ENCODE measurements at regions not wholly inside any gene's neighbourhood (a gene's known extent, or its start where the extent isn't known, plus 50 kb on each side); places are given as distances from the start of the nearest gene placed in this dataset.

DNA sequence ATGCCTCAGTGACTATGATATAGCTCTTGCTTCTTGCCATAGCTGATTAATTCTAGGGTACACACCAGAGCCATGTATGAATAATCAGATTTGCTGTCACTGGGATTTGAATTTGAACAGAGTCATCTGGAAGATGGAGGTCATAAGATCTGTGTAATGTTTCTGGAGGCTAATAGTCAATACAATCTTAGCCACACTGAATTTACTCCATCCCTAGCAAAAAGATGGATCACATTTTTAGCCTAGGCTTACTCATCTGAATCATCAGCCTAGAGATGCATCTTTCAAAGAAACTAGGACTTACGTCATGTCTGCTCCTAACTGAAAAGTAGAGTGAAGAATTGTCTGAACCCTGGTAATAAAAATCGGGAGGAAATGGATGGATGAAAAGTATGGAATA lies 142.3 kb upstream of the ZNF804B start:
- Mint-ChIP-seq H3K36me3 (ENCODE audit: low read depth) (no peaks in the 10 kb centered on the region; the same call in 1 of the 2 replicates), H3K4me1 (ENCODE audit: low read depth) (no peaks in the 10 kb centered on the region), H3K27me3 (ENCODE audit: insufficient read depth) (no peaks in the 10 kb centered on the region), H3K9me3 (peaks cover 16% of the 10 kb centered on the region), H3K27ac (no peak overlapping the region), H3K4me3 (no peak overlapping the region)
- TF ChIP-seq, protein P1, sequence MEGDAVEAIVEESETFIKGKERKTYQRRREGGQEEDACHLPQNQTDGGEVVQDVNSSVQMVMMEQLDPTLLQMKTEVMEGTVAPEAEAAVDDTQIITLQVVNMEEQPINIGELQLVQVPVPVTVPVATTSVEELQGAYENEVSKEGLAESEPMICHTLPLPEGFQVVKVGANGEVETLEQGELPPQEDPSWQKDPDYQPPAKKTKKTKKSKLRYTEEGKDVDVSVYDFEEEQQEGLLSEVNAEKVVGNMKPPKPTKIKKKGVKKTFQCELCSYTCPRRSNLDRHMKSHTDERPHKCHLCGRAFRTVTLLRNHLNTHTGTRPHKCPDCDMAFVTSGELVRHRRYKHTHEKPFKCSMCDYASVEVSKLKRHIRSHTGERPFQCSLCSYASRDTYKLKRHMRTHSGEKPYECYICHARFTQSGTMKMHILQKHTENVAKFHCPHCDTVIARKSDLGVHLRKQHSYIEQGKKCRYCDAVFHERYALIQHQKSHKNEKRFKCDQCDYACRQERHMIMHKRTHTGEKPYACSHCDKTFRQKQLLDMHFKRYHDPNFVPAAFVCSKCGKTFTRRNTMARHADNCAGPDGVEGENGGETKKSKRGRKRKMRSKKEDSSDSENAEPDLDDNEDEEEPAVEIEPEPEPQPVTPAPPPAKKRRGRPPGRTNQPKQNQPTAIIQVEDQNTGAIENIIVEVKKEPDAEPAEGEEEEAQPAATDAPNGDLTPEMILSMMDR (IDR thresholded peaks at IDR 0.05) = no peak
- no peak for DNase-seq

DNA sequence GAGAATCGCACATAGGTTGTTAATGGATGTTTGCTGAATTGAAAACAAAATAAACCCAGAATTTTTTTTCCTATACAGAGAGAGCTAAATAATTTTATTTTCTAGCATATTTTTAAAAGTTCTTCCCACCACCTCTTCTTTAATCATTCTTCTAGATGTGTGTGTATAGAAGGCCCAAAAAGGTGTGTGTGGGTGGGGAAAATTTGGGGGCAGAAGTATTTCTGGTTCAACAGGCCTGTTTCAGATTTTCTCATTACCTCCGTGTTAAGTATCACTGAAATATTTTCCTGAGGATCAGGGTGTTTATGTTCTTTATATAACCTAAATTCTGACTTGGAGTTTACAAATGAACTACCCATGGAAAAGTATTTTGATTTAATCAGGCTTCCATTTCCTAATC lies 144.2 kb upstream of the ZNF804B start:
- H3K9me3 Mint-ChIP-seq = peaks cover 25% of the 10 kb centered on the region
- no peaks in the 10 kb centered on the region for H3K4me1 Mint-ChIP-seq (ENCODE audit: low read depth)
- H3K27me3 Mint-ChIP-seq (ENCODE audit: insufficient read depth) = no peaks in the 10 kb centered on the region
- no peaks in the 10 kb centered on the region; the same call in 1 of the 2 replicates for H3K36me3 Mint-ChIP-seq (ENCODE audit: low read depth)
- DNase-seq = no peak
- H3K27ac Mint-ChIP-seq = no peak overlapping the region
- H3K4me3 Mint-ChIP-seq = no peak overlapping the region
- TF ChIP-seq, protein P1 (IDR thresholded peaks at IDR 0.05) = no peak

DNA sequence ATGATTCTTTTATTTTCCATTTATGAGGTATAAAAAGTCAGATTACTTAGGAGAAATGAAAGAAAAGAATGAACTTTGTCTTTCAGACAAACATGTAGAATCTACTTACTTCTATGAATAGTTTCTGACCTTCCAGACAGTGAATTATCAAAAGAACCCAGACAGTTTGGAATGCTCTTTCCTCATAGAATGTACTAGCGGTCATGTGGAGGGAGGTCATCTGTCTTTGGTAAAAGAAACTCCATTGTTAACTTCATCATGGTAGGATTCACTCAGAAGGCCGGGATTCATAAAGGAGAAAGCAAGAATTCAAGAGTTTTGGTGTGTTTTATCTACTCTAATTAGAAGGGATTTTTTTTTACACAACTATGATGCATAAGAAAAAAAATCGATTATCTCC lies 144.8 kb upstream of the ZNF804B start:
- no peaks in the 10 kb centered on the region; the same call in 1 of the 2 replicates for H3K36me3 Mint-ChIP-seq (ENCODE audit: low read depth)
- no peak overlapping the region for H3K27ac Mint-ChIP-seq
- no peak for DNase-seq
- no peaks in the 10 kb centered on the region for H3K27me3 Mint-ChIP-seq (ENCODE audit: insufficient read depth)
- H3K9me3 Mint-ChIP-seq = peaks cover 25% of the 10 kb centered on the region
- TF ChIP-seq, protein P1 (IDR thresholded peaks at IDR 0.05) = no peak
- no peaks in the 10 kb centered on the region for H3K4me1 Mint-ChIP-seq (ENCODE audit: low read depth)
- no peak overlapping the region for H3K4me3 Mint-ChIP-seq

DNA sequence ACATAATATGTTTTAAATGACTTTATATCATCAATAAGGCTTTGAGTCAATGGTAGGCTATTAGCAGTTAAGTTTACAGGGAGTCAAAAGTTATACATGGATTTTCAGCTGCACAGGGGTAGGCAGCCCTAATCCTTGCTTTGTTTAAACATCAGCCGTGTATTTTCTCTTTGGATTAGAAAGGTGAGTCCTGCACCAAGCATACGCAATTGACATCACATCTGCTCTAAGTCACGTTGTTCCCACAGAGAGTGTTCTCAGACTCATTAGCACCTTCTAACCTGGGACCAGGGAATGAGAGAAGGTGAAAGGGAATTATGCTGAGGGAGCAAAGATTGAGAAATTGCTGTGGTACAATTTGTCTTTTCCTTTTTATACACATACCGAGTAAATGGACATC lies 148.6 kb upstream of the ZNF804B start:
- Mint-ChIP-seq H3K27me3 (ENCODE audit: insufficient read depth) (no peaks in the 10 kb centered on the region), H3K4me3 (no peak overlapping the region), H3K4me1 (ENCODE audit: low read depth) (no peaks in the 10 kb centered on the region), H3K36me3 (ENCODE audit: low read depth) (no peaks in the 10 kb centered on the region; the same call in 1 of the 2 replicates), H3K9me3 (peaks cover 17% of the 10 kb centered on the region), H3K27ac (no peak overlapping the region)
- no peak for DNase-seq
- TF ChIP-seq, protein P1 (IDR thresholded peaks at IDR 0.05) = no peak

DNA sequence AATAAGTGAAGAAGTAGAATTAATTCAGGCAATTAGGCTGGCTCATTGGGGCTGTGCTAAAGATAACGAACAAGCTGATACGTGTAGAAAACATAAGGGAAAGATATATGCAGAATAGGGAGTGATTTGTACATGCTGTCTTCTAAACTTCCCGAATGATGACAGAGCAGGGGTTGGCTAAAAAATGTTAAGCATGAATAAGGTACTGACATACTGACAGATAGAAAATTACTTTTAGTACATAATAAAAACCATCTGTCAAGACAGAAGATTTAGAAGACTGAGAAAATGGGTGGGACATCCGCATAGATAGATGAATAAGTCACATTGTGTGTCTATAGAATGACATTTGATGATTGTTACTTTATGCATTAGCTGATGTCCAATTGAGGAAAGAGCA lies 158.8 kb upstream of the ZNF804B start:
- Mint-ChIP-seq H3K36me3 (ENCODE audit: low read depth) (no peaks in the 10 kb centered on the region), H3K4me3 (no peak overlapping the region), H3K9me3 (peaks cover 18% of the 10 kb centered on the region), H3K27ac (no peak overlapping the region), H3K4me1 (ENCODE audit: low read depth) (no peaks in the 10 kb centered on the region), H3K27me3 (ENCODE audit: insufficient read depth) (no peaks in the 10 kb centered on the region)
- DNase-seq = no peak
- TF ChIP-seq, protein P1 (IDR thresholded peaks at IDR 0.05) = no peak

DNA sequence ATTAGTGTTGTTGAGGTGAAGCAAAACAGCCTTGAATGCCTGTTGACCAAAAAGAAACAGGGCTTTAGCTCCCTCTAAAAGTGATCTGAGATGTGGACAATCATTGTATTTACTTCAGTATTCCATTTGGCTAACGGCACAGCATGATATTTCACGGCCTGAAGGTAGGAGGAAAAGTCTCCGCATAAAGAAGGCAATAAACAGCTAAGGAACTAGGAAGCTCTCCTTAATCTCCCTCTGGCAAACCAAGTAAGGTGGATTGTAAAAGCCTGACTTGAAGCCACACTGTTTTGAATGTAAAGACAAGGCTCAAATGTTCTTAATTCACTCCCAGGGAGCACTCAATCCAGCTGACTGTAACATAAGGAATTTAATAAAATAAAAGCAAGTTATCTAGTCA lies 160.0 kb upstream of the ZNF804B start:
- Mint-ChIP-seq H3K36me3 (ENCODE audit: low read depth) (no peaks in the 10 kb centered on the region), H3K27me3 (ENCODE audit: insufficient read depth) (no peaks in the 10 kb centered on the region), H3K4me1 (ENCODE audit: low read depth) (no peaks in the 10 kb centered on the region), H3K4me3 (no peak overlapping the region), H3K27ac (no peak overlapping the region), H3K9me3 (peaks cover 30% of the 10 kb centered on the region)
- TF ChIP-seq, protein P1 (IDR thresholded peaks at IDR 0.05) = no peak
- DNase-seq = no peak
